ENCODE measurements at regions not wholly inside any gene's neighbourhood (a gene's known extent, or its start where the extent isn't known, plus 50 kb on each side); places are given as distances from the start of the nearest gene placed in this dataset.

- no peaks in the 10 kb centered on the region for H3K27me3 Mint-ChIP-seq (ENCODE audit: unreplicated experiment)
- CTCF ChIA-PET: no interaction called here
- H3K4me3 Mint-ChIP-seq (ENCODE audit: low read depth, unreplicated experiment): no peak overlapping the region
- H3K4me1 Mint-ChIP-seq (ENCODE audit: low read depth, unreplicated experiment): peaks cover 9% of the 10 kb centered on the region
- intact Hi-C loops (cut with micrococcal nuclease; ENCODE audit: unreplicated experiment): no loop called here
- H3K27ac Mint-ChIP-seq (ENCODE audit: unreplicated experiment): no peak overlapping the region
- no peak for DNase-seq
- no peaks in the 10 kb centered on the region for H3K9me3 Mint-ChIP-seq (ENCODE audit: low read depth, unreplicated experiment)
- BruUV-seq (replicated peaks): no TSS peak
- TF ChIP-seq, protein P1, sequence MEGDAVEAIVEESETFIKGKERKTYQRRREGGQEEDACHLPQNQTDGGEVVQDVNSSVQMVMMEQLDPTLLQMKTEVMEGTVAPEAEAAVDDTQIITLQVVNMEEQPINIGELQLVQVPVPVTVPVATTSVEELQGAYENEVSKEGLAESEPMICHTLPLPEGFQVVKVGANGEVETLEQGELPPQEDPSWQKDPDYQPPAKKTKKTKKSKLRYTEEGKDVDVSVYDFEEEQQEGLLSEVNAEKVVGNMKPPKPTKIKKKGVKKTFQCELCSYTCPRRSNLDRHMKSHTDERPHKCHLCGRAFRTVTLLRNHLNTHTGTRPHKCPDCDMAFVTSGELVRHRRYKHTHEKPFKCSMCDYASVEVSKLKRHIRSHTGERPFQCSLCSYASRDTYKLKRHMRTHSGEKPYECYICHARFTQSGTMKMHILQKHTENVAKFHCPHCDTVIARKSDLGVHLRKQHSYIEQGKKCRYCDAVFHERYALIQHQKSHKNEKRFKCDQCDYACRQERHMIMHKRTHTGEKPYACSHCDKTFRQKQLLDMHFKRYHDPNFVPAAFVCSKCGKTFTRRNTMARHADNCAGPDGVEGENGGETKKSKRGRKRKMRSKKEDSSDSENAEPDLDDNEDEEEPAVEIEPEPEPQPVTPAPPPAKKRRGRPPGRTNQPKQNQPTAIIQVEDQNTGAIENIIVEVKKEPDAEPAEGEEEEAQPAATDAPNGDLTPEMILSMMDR (IDR thresholded peaks at IDR 0.05; ENCODE audit: unreplicated experiment): no peak
- H3K36me3 Mint-ChIP-seq (ENCODE audit: insufficient read depth, unreplicated experiment): no peaks in the 10 kb centered on the region
Measured at GRCh38 chr3:118181274-118181673, 853.4 kb downstream of the IGSF11 start.

- Mint-ChIP-seq H3K27me3 (ENCODE audit: unreplicated experiment) (no peaks in the 10 kb centered on the region), H3K9me3 (ENCODE audit: low read depth, unreplicated experiment) (peaks cover 3% of the 10 kb centered on the region), H3K4me1 (ENCODE audit: low read depth, unreplicated experiment) (peaks cover 4% of the 10 kb centered on the region), H3K4me3 (ENCODE audit: low read depth, unreplicated experiment) (no peak overlapping the region), H3K36me3 (ENCODE audit: insufficient read depth, unreplicated experiment) (no peaks in the 10 kb centered on the region), H3K27ac (ENCODE audit: unreplicated experiment) (no peak overlapping the region)
- no TSS peak for BruUV-seq (replicated peaks)
- TF ChIP-seq, protein P1 (IDR thresholded peaks at IDR 0.05; ENCODE audit: unreplicated experiment): no peak
- DNase-seq: no peak
- intact Hi-C loops (cut with micrococcal nuclease; ENCODE audit: unreplicated experiment): no loop called here
- CTCF ChIA-PET: no interaction called here
Measured at GRCh38 chr3:118186051-118186450, 848.6 kb downstream of the IGSF11 start.

DNA sequence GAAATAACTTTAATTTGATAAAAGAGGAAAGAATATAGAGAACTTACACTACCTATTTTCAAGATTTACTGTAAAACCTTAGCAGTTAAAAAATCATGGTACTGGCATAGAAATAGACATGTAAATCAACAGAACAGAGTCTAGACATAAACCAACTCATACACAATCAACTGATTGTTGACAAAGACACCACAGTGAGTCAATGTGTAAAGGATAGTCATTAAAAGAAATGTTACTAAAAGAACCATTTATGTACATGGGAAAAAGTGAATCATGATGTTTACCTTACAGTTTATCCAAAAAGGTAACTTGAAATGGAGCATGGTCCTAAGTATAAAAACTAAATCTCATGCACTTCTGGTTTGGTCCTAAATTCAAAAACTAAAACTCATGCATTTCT lies 847.4 kb downstream of the IGSF11 start:
- Mint-ChIP-seq H3K27me3 (ENCODE audit: unreplicated experiment) (no peaks in the 10 kb centered on the region), H3K27ac (ENCODE audit: unreplicated experiment) (no peak overlapping the region), H3K9me3 (ENCODE audit: low read depth, unreplicated experiment) (peaks cover 4% of the 10 kb centered on the region), H3K36me3 (ENCODE audit: insufficient read depth, unreplicated experiment) (no peaks in the 10 kb centered on the region), H3K4me1 (ENCODE audit: low read depth, unreplicated experiment) (no peaks in the 10 kb centered on the region), H3K4me3 (ENCODE audit: low read depth, unreplicated experiment) (no peak overlapping the region)
- no TSS peak for BruUV-seq (replicated peaks)
- TF ChIP-seq, protein P1 (IDR thresholded peaks at IDR 0.05; ENCODE audit: unreplicated experiment): no peak
- no peak for DNase-seq
- intact Hi-C loops (cut with micrococcal nuclease; ENCODE audit: unreplicated experiment): no loop called here
- CTCF ChIA-PET: no interaction called here

DNA sequence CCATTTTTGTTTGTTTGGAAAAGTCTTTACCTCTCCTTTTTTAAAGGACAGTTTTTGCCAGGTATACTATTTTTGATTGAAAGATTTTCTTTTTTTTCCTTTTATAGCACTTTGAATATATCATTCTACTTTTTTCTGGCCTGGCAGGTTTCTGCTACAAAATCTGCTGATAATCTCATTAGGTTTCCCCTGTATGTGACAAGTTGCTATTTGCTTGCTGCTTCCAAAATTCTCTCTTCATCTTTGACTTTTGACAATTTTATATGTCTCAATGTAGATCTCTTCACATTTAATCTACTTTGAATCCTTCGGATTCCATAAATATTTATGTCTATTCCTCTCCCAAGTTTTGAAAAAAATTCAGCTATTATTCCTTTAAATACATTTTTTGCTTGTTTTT lies 838.5 kb downstream of the IGSF11 start:
- H3K27me3 Mint-ChIP-seq (ENCODE audit: unreplicated experiment): no peaks in the 10 kb centered on the region
- no peaks in the 10 kb centered on the region for H3K4me1 Mint-ChIP-seq (ENCODE audit: low read depth, unreplicated experiment)
- no peak overlapping the region for H3K4me3 Mint-ChIP-seq (ENCODE audit: low read depth, unreplicated experiment)
- BruUV-seq (replicated peaks): no TSS peak
- no peaks in the 10 kb centered on the region for H3K36me3 Mint-ChIP-seq (ENCODE audit: insufficient read depth, unreplicated experiment)
- CTCF ChIA-PET: no interaction called here
- peaks cover 14% of the 10 kb centered on the region for H3K9me3 Mint-ChIP-seq (ENCODE audit: low read depth, unreplicated experiment)
- no peak for DNase-seq
- TF ChIP-seq, protein P1 (IDR thresholded peaks at IDR 0.05; ENCODE audit: unreplicated experiment): no peak
- no peak overlapping the region for H3K27ac Mint-ChIP-seq (ENCODE audit: unreplicated experiment)
- intact Hi-C loops (cut with micrococcal nuclease; ENCODE audit: unreplicated experiment): no loop called here

- Mint-ChIP-seq H3K4me3 (ENCODE audit: low read depth, unreplicated experiment) (no peak overlapping the region), H3K9me3 (ENCODE audit: low read depth, unreplicated experiment) (peaks cover 8% of the 10 kb centered on the region), H3K4me1 (ENCODE audit: low read depth, unreplicated experiment) (no peaks in the 10 kb centered on the region), H3K27me3 (ENCODE audit: unreplicated experiment) (no peaks in the 10 kb centered on the region), H3K27ac (ENCODE audit: unreplicated experiment) (no peak overlapping the region), H3K36me3 (ENCODE audit: insufficient read depth, unreplicated experiment) (no peaks in the 10 kb centered on the region)
- DNase-seq: no peak
- TF ChIP-seq, protein P1 (IDR thresholded peaks at IDR 0.05; ENCODE audit: unreplicated experiment): no peak
- CTCF ChIA-PET: no interaction called here
- intact Hi-C loops (cut with micrococcal nuclease; ENCODE audit: unreplicated experiment): no loop called here
- no TSS peak for BruUV-seq (replicated peaks)
Measured at GRCh38 chr3:118199044-118199443, 835.6 kb downstream of the IGSF11 start.
